ENCODE measurements at regions not wholly inside any gene's neighbourhood (a gene's known extent, or its start where the extent isn't known, plus 50 kb on each side); places are given as distances from the start of the nearest gene placed in this dataset.
"Not testable (repeated sequence)": the region's sequence is repeated elsewhere in the genome, so short reads cannot be mapped to it uniquely, and the experiment has no call there.

DNA sequence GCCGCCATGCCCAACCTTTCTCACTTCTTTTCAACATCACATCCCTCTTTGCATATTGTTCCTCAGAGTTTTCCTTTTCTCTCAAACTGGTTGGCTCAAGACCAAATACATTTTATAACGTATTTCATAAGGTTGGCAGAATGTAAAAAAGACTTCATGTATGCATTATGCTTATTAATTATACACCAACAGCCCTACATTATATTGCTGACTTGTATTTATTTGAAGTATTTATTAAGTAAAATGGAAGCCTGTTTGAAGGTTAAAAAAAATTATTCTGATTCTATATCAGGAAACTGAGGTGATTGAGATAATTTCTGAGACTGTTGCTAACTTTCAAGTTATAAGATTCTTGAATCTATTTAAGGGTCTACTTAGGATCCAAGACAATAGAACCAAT is 208.0 kb upstream of the KCNH7 start:
- no peak for DNase-seq

- DNase-seq: no peak
Measured at GRCh38 chr2:163045830-163046229, 207.3 kb upstream of the KCNH7 start.

- DNase-seq: peak; percentile 69
Measured at GRCh38 chr2:163044114-163044513, 205.5 kb upstream of the KCNH7 start.

GRCh38 chr2:163043201-163043600 is 204.6 kb upstream of the KCNH7 start:
- no peak for DNase-seq

- DNase-seq: no peak
Measured at GRCh38 chr2:163039266-163039665, 200.7 kb upstream of the KCNH7 start.

GRCh38 chr2:163028807-163029206 is 190.2 kb upstream of the KCNH7 start:
- no peak for DNase-seq

- DNase-seq: not testable (repeated sequence)
Measured at GRCh38 chr2:163026136-163026775, 187.7 kb upstream of the KCNH7 start.

GRCh38 chr2:163016882-163017281 is 178.3 kb upstream of the KCNH7 start:
- DNase-seq: not testable (repeated sequence)

DNA sequence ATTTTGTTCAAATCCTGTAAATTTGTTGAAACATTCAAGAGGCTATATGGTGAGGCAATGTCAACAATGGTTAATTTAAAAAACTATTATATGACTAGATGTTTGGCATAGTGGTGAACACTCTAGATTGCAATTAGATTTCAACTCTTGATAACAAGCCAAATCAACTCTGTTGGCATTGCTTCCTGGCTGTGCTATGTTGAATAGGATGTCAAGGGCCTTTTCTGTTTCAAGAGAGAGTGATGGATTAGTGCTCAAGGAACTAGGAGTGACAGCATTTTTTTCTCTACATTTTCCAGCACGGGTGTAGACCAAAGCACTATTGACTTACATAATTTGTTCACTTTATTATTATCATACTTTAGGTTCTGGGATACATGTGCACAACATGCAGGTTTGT is 172.4 kb upstream of the KCNH7 start:
- peak; percentile 92 for DNase-seq

DNA sequence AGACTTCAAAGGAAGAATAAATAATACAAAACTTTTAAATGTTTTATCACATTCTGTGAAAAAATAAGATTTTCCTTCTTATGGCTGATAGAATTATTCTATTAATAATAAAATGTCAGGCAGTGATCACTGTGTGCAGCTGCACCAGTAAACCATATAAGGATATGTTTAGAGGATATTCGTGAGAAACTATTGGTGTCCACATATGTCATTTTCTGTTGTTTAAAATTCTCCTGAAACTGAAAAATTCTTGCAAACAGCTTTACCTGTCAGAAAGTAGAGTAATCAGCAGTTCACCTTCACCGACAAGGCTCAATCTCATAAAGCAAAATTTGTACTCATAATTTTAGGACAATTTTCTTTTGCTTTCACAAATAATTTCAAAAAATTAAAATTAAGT is 170.1 kb upstream of the KCNH7 start:
- DNase-seq: no peak

DNA sequence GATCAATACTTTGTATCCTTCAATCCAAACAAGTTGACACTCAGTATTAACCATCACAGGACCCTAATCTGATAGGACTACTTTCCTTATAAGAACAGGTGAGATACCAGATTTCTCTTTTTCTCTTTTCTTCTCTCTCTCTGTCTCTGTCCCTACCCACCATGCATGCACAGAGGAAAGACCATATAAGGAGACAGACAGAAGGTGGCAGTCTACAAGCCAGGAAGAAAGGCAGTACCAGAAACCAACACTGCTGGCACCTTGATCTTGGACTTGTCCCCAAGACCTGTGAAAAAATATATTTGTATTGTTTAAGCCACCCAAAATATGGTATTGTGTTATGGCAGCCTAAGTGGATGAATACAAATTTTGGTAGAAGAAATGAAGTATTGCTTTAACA is 156.2 kb upstream of the KCNH7 start:
- no peak for DNase-seq

DNA sequence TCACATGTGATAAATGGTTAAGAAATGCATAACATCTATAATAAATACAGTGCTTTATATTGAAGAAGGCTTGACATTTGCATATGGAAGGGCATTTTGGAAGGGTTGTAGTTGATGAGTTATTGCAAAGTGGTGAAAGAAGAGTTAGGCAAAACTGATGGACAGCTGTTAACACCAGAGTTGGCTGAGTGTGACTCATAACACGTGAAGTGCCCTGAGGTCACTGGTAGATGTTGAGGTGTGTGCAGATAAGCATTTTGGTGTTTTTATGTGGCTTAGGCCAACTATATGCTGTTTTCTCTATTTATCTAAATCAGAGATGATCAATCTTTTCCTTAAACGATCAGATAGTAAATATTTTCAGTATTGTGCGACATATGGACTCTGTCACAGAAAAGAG is 154.3 kb upstream of the KCNH7 start:
- no peak for DNase-seq

- peak; percentile 67 for DNase-seq
Measured at GRCh38 chr2:162989507-162989906, 150.9 kb upstream of the KCNH7 start.

- no peak for DNase-seq
Measured at GRCh38 chr2:162974771-162975170, 136.2 kb upstream of the KCNH7 start.

DNA sequence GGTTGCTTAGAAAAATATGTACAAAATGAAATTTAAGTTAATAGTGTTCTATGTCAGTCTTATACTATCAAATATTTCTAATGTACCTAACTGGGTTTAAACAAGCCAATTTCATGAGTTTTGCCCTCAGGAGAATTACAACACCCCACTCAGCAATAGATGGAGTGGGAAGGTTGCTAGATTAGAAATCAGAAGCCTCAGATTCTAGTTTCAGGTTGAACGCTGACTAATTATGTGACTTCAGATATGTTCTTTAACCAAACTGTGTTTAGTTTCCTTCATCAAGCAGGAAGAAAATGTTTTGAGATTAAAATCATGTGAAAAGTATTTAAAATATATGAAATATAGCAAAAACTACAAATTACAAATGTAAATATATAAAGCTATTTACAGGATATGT is 133.8 kb upstream of the KCNH7 start:
- no peak for DNase-seq

GRCh38 chr2:162968306-162968705 is 129.7 kb upstream of the KCNH7 start:
- no peak for DNase-seq

DNA sequence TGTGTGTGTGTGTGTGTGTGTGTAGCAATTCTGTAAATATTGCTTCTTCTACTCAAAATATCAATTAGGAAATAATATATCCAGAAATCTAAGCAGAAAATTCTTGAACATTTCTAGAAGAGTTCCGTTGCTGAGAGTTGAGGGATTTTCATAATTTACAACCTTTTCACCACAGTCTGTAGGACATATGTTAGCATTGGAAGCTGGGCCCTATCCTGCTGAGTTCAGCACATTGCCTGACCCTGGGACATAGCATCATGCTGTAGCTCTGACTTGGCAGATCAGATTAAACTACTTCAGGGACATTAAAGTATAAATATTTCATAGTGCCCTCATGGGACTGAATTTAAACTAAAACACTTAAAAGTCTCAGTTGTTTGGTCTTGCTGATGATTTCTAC is 129.2 kb upstream of the KCNH7 start:
- no peak for DNase-seq

DNA sequence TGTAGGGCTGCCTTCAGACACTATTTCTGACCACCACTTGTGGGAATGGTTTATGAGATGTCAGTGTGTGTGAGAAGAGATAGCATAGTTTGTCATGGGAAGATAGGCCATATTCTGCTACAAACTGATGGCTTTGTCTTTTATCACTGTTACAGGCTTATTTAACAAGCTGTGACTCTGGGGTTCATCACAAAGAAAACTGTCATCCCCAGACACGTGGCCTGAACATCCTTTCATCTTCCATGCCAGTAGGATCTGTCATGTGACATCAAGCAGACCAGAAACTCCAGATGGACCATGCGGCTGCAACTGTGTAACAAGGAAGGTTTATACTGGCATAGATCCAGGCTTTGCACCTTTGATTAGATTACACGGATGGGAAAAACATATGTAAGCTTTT is 128.6 kb upstream of the KCNH7 start:
- peak; percentile 58 for DNase-seq

DNA sequence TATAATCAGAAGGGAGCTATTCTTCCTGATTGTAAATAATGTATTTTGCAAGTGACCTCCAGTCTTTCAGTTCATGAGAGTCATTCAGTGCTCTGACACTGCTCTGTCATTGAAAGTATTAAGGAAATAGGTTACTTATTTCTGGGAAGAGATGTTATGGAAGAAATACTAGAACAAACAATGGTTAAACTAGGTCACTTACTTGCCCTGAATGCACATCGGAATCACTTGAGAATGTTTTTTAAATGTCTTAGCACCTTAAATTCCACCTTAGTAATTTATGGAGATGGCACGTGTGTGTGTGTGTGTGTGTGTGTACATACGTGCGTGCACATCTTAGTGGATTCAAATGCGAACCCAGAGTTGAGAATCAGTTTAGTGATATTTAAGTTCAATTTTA is 126.6 kb upstream of the KCNH7 start:
- no peak for DNase-seq

DNA sequence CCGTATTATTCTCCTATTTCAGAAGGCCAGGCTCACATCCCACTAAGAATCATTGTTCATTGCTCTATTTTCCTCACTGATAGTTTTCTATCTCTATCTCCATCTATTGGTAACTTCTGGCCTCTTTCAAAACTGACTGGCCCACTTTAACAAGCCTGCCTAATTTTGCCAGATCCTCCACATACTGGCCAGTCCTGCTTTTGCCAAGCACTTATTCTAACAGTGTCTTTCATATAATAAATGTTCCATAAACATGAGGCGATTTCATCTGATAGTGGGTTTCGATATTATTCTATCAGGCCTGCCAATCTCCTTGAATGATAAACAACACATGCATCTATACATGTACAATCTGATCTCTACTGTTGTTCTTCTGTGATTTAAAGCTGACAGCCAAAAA is 125.9 kb upstream of the KCNH7 start:
- DNase-seq: no peak

DNA sequence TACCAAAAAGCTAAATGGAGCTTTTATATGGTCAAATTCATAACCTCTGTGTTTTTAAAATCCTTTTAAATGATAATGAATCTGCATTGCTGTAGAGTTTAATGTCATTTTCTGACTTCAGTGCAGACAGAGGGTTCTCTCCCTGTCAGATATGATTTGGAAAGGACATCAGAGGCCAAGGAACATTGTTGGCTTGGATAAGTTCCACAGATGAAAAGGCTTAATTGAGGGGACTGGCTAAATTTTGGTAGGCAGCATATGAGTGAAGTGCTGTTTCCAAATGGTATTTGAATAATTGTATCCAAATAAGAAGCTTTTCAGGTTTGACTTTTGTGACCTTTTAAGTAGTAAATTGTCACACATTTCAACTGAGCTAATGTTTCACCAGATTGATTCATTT is 124.6 kb upstream of the KCNH7 start:
- no peak for DNase-seq

DNA sequence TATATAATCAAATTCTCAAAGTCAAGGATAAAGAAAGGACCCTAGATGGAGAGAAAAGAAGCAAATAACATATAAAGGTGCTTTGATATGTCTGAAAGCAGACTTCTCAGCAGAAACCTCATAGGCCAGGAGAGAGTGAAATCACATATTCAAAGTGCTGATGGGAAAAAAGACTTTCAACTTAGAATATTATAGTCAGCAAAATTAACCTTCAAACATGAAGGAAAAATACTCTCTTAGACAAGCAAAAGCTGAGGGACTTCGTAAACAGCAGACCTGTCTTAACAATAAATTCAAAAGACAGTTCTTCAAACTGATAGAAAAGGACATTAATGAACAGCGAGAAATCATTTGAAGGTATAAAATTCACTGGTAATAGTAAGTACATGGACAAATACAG is 107.2 kb upstream of the KCNH7 start:
- no peak for DNase-seq

DNA sequence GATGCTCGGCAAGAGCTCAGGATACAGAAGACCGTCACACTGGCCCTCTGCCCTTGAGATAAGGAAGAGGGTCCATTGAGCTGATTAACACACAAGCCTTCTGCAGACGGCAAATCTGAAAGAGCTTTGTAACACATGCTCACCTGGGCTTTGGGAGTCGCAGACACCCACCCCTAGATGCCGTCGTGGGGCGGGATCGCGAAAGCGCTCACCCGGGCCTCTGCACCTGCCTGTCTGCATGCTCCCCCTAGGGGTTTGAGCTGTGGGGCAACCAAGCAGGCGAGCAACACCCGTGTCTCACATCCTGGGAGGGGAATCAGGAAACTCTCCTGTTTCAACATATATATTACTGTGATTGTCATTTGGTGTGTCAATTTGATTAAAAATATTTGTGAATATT is 99.8 kb upstream of the KCNH7 start:
- DNase-seq: no peak

DNA sequence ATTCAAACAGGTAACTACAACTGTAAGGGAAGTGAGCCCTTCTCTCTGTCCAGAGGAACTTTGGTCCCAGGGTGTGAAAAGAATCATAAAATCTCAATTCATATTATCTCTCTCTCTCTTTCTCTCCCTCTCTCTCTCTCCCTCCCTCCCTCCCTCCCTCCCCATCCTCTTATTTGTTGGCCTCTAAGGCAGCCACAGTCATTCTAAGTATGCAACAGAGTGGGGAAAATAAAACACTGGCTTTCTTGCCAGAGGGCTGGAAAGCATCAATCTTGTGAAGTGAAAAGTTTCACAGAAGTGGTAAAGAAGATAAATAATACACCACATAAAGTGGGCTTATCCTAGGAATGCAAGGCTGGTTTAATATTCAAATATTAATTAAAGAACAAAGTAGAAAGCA is 95.6 kb upstream of the KCNH7 start:
- no peak for DNase-seq

DNA sequence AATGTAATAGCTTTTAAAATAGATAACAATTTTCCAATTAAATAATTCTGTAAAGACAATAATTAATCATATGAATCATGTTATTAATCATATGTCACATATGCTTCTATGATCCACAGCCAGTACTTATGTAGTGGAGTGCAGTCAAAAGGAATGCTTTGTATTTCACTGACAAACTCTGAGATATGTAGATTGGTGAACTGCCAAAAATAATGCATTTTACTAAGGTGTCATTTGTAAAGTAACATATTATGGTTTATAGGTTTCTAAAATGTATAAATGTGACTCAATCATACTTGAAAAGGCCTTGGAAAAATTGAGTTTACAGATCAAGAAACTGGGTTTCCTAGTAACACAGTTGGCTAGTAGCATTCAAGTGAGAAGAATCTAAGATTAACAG is 93.8 kb upstream of the KCNH7 start:
- DNase-seq: no peak

DNA sequence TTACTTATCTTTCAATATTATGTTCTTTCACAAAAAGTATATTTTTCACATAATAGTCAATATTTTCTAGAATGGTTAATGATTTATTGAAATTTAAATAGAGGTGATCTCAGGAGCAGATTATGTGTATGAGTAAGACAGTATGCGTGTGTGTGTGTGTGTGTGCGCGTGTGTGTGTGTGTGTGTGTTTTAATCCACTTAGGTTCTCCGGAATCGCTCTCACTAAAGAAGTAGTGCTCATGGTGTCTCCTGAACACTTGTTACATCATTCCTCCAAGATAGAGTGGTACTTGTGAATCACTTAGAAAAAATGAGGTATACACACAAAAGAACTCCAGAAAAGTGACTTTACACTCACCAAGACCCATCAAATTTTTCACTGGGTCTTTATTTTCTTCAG is 91.0 kb upstream of the KCNH7 start:
- DNase-seq: no peak

Measured in DMS153 (cell line).